ENCODE measurements at regions not wholly inside any gene's neighbourhood (a gene's known extent, or its start where the extent isn't known, plus 50 kb on each side); places are given as distances from the start of the nearest gene placed in this dataset.

DNA sequence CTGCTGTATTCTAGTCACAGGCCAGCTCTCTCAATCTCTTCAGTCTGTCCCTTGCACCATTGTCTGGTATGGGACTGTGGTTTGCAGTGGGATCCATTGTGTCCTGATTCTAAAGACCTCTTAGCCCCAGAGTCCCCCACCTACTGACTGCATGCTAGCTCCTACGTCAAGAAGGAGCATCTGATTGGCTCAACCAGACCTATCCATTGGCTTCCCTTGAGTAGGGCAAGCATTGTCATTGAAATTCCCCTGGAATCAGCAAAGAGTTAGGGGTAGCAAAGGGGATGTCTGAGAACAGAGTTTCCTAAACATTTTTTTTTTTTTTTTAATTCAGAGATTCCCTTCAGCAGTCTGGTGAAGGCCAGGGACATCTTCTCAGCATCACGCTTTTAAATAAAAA, 175.3 kb upstream of the MPHOSPH6 start:
- Histone ChIP-seq H3K36me3 (ENCODE audit: control insufficient read depth, insufficient read depth, low read length) (no peaks in the 10 kb centered on the region), H3K4me3 (ENCODE audit: insufficient read depth, low read depth, low read length, poor library complexity, severe bottlenecking) (no peak overlapping the region), H3K4me1 (ENCODE audit: control insufficient read depth, insufficient read depth, low read length, poor library complexity, severe bottlenecking) (no peaks in the 10 kb centered on the region), H3K9me3 (ENCODE audit: control insufficient read depth, low read length) (no peaks in the 10 kb centered on the region), H3K27ac (ENCODE audit: insufficient read depth, low read length, poor library complexity, severe bottlenecking) (no peak overlapping the region), H3K27me3 (replicated peaks; ENCODE audit: control insufficient read depth, insufficient read depth, low read length, poor library complexity, severe bottlenecking) (no peaks in the 10 kb centered on the region)
- DNase-seq: no peak

DNA sequence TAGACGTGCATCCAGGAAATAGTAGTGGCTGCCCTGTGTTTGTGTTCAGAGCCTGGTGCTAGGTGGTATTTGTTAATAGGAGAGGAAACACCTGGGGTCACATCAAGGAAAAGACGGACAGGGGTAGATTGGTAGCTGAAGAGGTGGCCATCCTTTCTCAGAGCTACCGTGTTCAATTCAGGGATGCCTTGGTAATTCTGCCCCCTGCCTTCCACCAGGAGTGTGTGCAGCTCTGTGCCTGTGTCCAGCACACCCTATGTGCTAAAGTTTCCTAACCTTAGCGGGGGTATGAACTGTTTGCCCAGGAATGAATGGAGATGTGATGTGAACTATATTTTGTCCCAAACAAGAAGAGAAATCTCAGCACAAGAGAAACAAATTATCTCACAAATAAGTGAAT, 174.1 kb upstream of the MPHOSPH6 start:
- Histone ChIP-seq H3K4me3 (ENCODE audit: insufficient read depth, low read depth, low read length, poor library complexity, severe bottlenecking) (no peak overlapping the region), H3K4me1 (ENCODE audit: control insufficient read depth, insufficient read depth, low read length, poor library complexity, severe bottlenecking) (no peaks in the 10 kb centered on the region), H3K27me3 (replicated peaks; ENCODE audit: control insufficient read depth, insufficient read depth, low read length, poor library complexity, severe bottlenecking) (no peaks in the 10 kb centered on the region), H3K36me3 (ENCODE audit: control insufficient read depth, insufficient read depth, low read length) (no peaks in the 10 kb centered on the region), H3K9me3 (ENCODE audit: control insufficient read depth, low read length) (no peaks in the 10 kb centered on the region), H3K27ac (ENCODE audit: insufficient read depth, low read length, poor library complexity, severe bottlenecking) (no peak overlapping the region)
- DNase-seq: no peak

DNA sequence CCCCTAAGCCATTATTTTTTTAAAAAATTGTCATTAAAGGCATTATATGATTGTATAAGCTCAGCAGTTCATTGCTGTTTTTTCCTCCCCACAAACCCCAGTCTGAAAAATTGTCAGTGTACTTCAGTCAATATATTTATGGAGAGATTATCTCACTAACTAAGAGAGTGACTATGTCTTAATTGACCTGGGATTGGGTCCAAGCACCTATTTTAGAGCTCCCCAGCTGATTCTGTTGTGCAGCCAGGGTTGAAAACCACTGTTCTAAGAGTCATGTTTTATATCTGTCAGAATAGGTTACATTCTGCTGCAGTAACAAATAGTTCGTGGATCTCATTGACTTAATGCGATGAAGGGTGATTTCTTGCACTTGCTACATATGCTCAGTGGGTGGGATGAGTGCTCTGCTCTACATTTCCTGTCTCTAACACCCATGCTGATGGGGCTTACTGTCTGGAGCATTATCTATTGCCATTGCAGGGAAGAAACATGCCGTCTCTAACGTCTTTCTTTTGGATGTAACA, 171.2 kb upstream of the MPHOSPH6 start:
- no peaks in the 10 kb centered on the region for H3K27me3 ChIP-seq (replicated peaks; ENCODE audit: control insufficient read depth, insufficient read depth, low read length, poor library complexity, severe bottlenecking)
- no peaks in the 10 kb centered on the region for H3K36me3 ChIP-seq (ENCODE audit: control insufficient read depth, insufficient read depth, low read length)
- H3K4me1 ChIP-seq (ENCODE audit: control insufficient read depth, insufficient read depth, low read length, poor library complexity, severe bottlenecking): no peaks in the 10 kb centered on the region
- no peak overlapping the region for H3K4me3 ChIP-seq (ENCODE audit: insufficient read depth, low read depth, low read length, poor library complexity, severe bottlenecking)
- H3K9me3 ChIP-seq (ENCODE audit: control insufficient read depth, low read length): no peaks in the 10 kb centered on the region
- no peak overlapping the region for H3K27ac ChIP-seq (ENCODE audit: insufficient read depth, low read length, poor library complexity, severe bottlenecking)
- no peak for DNase-seq

DNA sequence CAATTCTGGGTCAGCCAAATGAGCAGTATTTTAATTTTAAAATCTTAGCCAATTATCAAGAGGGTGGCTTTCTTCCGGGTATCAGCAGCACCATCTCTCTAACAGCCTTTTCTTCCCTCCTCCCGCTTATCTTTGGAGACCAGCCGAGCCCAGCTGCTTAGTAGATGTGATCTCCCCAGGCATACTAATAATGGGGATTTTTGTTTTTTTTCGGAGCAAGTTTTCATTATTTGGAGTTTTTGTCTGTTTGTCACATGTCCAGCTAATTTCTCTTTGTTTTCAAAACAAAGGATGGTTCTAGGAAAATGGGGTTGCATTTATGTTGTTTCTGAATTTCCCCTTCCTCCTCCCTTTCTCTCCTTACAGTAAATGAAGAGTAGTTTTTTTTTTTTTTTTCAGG, 170.5 kb upstream of the MPHOSPH6 start:
- no peaks in the 10 kb centered on the region for H3K36me3 ChIP-seq (ENCODE audit: control insufficient read depth, insufficient read depth, low read length)
- H3K27me3 ChIP-seq (replicated peaks; ENCODE audit: control insufficient read depth, insufficient read depth, low read length, poor library complexity, severe bottlenecking): no peaks in the 10 kb centered on the region
- DNase-seq: no peak
- H3K4me3 ChIP-seq (ENCODE audit: insufficient read depth, low read depth, low read length, poor library complexity, severe bottlenecking): no peak overlapping the region
- no peaks in the 10 kb centered on the region for H3K4me1 ChIP-seq (ENCODE audit: control insufficient read depth, insufficient read depth, low read length, poor library complexity, severe bottlenecking)
- no peaks in the 10 kb centered on the region for H3K9me3 ChIP-seq (ENCODE audit: control insufficient read depth, low read length)
- H3K27ac ChIP-seq (ENCODE audit: insufficient read depth, low read length, poor library complexity, severe bottlenecking): no peak overlapping the region

DNA sequence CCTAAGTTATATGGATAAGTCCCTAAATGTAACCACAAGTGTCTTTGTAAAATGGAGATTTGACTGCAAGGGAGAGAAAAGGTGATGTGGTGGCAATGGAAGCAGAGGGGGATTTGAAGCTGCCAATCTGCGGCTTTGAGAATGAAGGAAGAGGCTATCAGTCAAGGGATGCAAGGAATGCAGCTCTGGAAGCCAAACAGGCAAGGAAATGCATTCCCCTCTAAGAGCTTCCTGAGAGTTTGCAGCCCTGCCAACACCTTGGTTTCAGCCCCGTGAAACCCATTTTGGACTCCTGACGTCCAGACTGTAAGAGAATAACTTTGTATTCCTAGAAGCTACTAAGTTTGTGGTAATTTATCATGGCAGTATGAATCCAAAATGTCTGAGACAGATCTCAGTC, 167.3 kb upstream of the MPHOSPH6 start:
- no peaks in the 10 kb centered on the region for H3K36me3 ChIP-seq (ENCODE audit: control insufficient read depth, insufficient read depth, low read length)
- no peaks in the 10 kb centered on the region for H3K9me3 ChIP-seq (ENCODE audit: control insufficient read depth, low read length)
- H3K27me3 ChIP-seq (replicated peaks; ENCODE audit: control insufficient read depth, insufficient read depth, low read length, poor library complexity, severe bottlenecking): no peaks in the 10 kb centered on the region
- no peak overlapping the region for H3K27ac ChIP-seq (ENCODE audit: insufficient read depth, low read length, poor library complexity, severe bottlenecking)
- H3K4me3 ChIP-seq (ENCODE audit: insufficient read depth, low read depth, low read length, poor library complexity, severe bottlenecking): no peak overlapping the region
- no peak for DNase-seq
- no peaks in the 10 kb centered on the region for H3K4me1 ChIP-seq (ENCODE audit: control insufficient read depth, insufficient read depth, low read length, poor library complexity, severe bottlenecking)

DNA sequence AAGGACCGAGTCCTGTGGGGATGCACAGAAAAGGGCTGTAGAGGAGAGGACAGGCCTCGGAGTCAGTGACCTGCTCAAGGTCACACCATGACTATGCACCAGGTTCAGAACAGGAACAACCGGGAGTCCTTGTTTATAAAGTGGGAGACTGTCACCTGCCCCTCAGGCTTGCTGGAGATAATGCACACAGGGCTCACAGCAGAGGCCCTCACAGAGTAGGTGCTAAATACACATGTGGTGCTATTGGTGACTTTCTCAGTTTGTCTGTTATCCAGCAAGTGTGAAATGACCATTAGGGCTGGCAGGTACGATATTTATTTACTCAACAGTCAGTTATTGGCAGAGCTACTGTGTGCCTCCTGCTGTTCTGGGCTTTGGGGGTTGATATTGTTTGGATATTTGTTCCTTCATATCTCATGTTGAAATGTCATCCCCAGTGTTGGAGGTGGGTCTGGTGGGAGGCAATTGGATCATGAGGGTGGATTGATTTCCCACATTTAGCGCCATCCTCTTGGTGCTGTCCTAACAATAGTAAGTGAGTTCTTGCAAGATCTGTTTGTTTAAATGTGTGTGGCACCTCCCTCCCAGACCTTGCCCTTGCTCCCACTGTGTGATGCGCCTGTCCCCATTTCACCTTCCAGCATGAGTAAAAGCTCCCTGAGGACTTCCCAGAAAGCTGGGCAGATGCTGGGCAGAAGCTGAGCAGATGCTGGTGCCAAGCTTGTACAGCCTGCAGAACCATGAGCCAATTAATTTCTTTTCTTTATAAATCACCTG, 162.1 kb upstream of the MPHOSPH6 start:
- H3K27me3 ChIP-seq (replicated peaks; ENCODE audit: control insufficient read depth, insufficient read depth, low read length, poor library complexity, severe bottlenecking): no peaks in the 10 kb centered on the region
- H3K27ac ChIP-seq (ENCODE audit: insufficient read depth, low read length, poor library complexity, severe bottlenecking): no peak overlapping the region
- no peaks in the 10 kb centered on the region for H3K36me3 ChIP-seq (ENCODE audit: control insufficient read depth, insufficient read depth, low read length)
- H3K9me3 ChIP-seq (ENCODE audit: control insufficient read depth, low read length): no peaks in the 10 kb centered on the region
- no peak overlapping the region for H3K4me3 ChIP-seq (ENCODE audit: insufficient read depth, low read depth, low read length, poor library complexity, severe bottlenecking)
- no peak for DNase-seq
- H3K4me1 ChIP-seq (ENCODE audit: control insufficient read depth, insufficient read depth, low read length, poor library complexity, severe bottlenecking): no peaks in the 10 kb centered on the region

DNA sequence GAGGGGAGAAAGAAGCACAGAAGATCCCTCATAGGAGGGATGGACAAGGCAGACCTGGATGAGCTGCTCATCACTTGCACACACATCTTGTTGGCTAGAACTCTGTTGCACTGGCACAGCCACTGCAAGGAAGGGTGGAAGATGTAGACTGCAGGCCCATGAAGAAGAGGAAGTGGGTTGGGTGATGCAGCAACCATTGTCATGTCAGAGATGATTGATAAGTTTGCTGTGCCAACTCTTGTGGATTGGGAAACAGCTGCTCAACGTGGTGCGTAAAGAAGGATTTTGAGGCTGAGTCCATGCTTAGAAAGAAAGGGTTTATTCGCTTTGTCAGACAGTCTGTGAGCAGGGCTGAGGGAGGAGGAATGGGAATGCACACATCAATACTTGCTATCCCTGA, 161.4 kb upstream of the MPHOSPH6 start:
- Histone ChIP-seq H3K27me3 (replicated peaks; ENCODE audit: control insufficient read depth, insufficient read depth, low read length, poor library complexity, severe bottlenecking) (no peaks in the 10 kb centered on the region), H3K36me3 (ENCODE audit: control insufficient read depth, insufficient read depth, low read length) (no peaks in the 10 kb centered on the region), H3K9me3 (ENCODE audit: control insufficient read depth, low read length) (no peaks in the 10 kb centered on the region), H3K4me3 (ENCODE audit: insufficient read depth, low read depth, low read length, poor library complexity, severe bottlenecking) (no peak overlapping the region), H3K4me1 (ENCODE audit: control insufficient read depth, insufficient read depth, low read length, poor library complexity, severe bottlenecking) (no peaks in the 10 kb centered on the region), H3K27ac (ENCODE audit: insufficient read depth, low read length, poor library complexity, severe bottlenecking) (no peak overlapping the region)
- no peak for DNase-seq

DNA sequence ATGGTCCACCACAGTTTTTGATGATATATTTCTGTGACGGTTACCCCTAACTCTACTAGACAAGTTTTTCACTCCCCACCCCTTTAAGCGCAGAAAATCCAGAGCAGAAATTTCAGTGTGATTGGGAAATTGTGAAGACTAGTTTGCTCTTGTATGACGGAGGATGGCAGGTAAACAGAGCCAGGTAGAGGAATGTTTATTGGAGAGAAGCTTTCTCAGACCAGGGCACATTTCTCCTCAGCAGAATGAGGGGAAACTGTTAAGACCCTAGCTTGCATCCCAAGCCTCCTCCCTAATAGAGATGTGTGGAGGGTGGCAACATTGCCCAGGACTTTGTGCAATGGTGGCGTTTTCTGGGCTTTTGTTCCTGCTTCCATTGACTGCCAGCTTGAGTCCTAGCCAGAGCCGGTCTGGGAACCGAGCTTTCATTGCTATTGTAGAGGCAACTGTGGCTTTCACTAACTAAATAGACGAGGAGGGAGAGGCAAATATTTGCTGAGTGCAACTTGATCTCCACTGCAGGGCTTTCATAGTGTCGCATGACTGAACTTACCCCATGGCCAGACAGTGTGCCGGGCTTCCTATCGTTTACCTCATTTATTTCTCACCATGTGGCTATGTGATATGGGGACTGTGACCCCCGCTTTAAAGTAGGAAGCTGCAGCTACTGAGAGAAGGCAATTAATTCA, 159.6 kb upstream of the MPHOSPH6 start:
- Histone ChIP-seq H3K4me3 (ENCODE audit: insufficient read depth, low read depth, low read length, poor library complexity, severe bottlenecking) (no peak overlapping the region), H3K4me1 (ENCODE audit: control insufficient read depth, insufficient read depth, low read length, poor library complexity, severe bottlenecking) (no peaks in the 10 kb centered on the region), H3K36me3 (ENCODE audit: control insufficient read depth, insufficient read depth, low read length) (no peaks in the 10 kb centered on the region), H3K9me3 (ENCODE audit: control insufficient read depth, low read length) (no peaks in the 10 kb centered on the region), H3K27ac (ENCODE audit: insufficient read depth, low read length, poor library complexity, severe bottlenecking) (no peak overlapping the region), H3K27me3 (replicated peaks; ENCODE audit: control insufficient read depth, insufficient read depth, low read length, poor library complexity, severe bottlenecking) (no peaks in the 10 kb centered on the region)
- no peak for DNase-seq

DNA sequence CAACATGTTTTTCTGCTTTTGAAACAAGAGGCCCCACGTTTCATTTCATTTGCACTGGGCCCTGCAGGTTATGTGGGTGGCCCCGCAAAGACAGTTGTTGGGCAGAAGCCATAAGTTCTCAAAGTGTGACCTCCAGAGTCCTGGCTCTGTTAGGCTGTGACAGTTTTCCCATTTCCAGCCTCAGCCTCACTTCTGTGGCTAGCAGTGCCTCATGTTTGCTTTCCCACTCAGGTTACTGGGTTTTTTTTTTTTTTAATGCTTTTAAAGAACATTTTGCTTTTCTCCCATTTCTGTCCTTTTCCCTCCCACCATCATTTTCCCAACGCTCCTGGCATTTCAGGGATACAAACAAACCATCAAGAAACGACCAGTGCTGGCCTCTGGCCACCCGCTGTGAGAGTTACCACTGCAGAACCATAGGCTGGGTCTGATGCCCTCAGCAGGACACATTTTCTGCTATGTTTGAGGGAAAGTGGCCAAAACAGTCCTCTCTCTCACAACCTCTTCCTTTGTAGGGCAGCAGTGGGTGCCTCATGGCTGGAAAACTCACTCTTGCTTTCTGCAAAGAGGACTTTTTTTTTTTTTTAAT, 159.0 kb upstream of the MPHOSPH6 start:
- H3K9me3 ChIP-seq (ENCODE audit: control insufficient read depth, low read length): no peaks in the 10 kb centered on the region
- H3K27ac ChIP-seq (ENCODE audit: insufficient read depth, low read length, poor library complexity, severe bottlenecking): no peak overlapping the region
- DNase-seq: no peak
- H3K27me3 ChIP-seq (replicated peaks; ENCODE audit: control insufficient read depth, insufficient read depth, low read length, poor library complexity, severe bottlenecking): no peaks in the 10 kb centered on the region
- H3K36me3 ChIP-seq (ENCODE audit: control insufficient read depth, insufficient read depth, low read length): no peaks in the 10 kb centered on the region
- H3K4me1 ChIP-seq (ENCODE audit: control insufficient read depth, insufficient read depth, low read length, poor library complexity, severe bottlenecking): no peaks in the 10 kb centered on the region
- H3K4me3 ChIP-seq (ENCODE audit: insufficient read depth, low read depth, low read length, poor library complexity, severe bottlenecking): no peak overlapping the region

DNA sequence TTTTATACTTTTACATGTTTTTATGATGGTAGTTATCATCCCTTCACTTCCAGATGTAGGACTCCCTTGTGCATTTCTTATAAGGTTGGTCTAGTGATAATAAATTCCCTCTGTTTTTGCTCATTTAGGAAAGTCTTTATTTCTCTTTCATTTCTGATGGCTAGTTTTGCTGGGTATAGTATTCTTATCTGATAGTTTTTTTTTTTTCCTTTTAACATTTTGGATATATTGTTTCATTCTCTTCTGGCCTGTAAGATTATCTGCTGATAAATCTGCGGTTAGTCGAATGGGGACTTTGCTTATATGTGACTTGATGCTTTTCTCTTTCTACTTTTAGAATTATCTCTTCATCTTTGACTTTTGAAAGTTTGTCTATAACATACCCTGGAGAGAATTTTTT, 153.1 kb upstream of the MPHOSPH6 start:
- DNase-seq: no peak
- H3K9me3 ChIP-seq (ENCODE audit: control insufficient read depth, low read length): no peaks in the 10 kb centered on the region
- no peak overlapping the region for H3K27ac ChIP-seq (ENCODE audit: insufficient read depth, low read length, poor library complexity, severe bottlenecking)
- H3K4me1 ChIP-seq (ENCODE audit: control insufficient read depth, insufficient read depth, low read length, poor library complexity, severe bottlenecking): no peaks in the 10 kb centered on the region
- H3K27me3 ChIP-seq (replicated peaks; ENCODE audit: control insufficient read depth, insufficient read depth, low read length, poor library complexity, severe bottlenecking): no peaks in the 10 kb centered on the region
- no peaks in the 10 kb centered on the region for H3K36me3 ChIP-seq (ENCODE audit: control insufficient read depth, insufficient read depth, low read length)
- no peak overlapping the region for H3K4me3 ChIP-seq (ENCODE audit: insufficient read depth, low read depth, low read length, poor library complexity, severe bottlenecking)

Data from effector memory CD4-positive, alpha-beta T cell (primary cell).